Breast epithelium (tissue), 4 donors: ENCODE measurements at regions not wholly inside any gene's neighbourhood (a gene's known extent, or its start where the extent isn't known, plus 50 kb on each side); places are given as distances from the start of the nearest gene placed in this dataset.
A peak's percentile ranks its signal among the peaks of the same experiment; 100 is the strongest.

Source experiments
- DNase-seq, 2 donors: peaks; one replicate each; pipeline ENCODE4 v3.0.0-alpha.2; 2019; ENCODE audit warnings: low spot score in 2 of 2
- H3K27ac ChIP-seq, 2 donors: fragments of 200-600 bp; sonication (generic) in 1 of 2; one replicate each; pipeline ENCODE4 v1.5.1; 2016 to 2019; ENCODE audit warnings: mild to moderate bottlenecking in 1 of 2
- H3K27me3 ChIP-seq, 2 donors: fragments of 200-600 bp; sonication (generic) in 1 of 2; one replicate each; pipeline versions ENCODE4 v1.5.1 to v1.6.0; 2017 to 2019; ENCODE audit warnings: control low read depth in 1 of 2, mild to moderate bottlenecking in 1 of 2
- H3K36me3 ChIP-seq: fragments of 200-600 bp; one replicate; pipeline ENCODE4 v1.5.1; 2019
- H3K4me1 ChIP-seq, 2 donors: fragments of 200-600 bp; sonication (generic); one replicate each; pipeline ENCODE4 v1.5.1; 2016 to 2019; ENCODE audit warnings: control low read depth in 1 of 2
- H3K4me3 ChIP-seq, 3 donors: fragments of 200-600 bp; sonication (generic); 1 replicate in 2 of 3; 2 replicates in 1 of 3; pipeline ENCODE4 v1.5.1; 2016 to 2019; ENCODE audit warnings: mild to moderate bottlenecking in 3 of 3, moderate library complexity in 2 of 3
- H3K9me3 ChIP-seq, 2 donors: fragments of 200-600 bp; sonication (generic) in 1 of 2; one replicate each; pipeline ENCODE4 v1.5.1; 2016 to 2019; ENCODE audit warnings: control low read depth in 1 of 2
- POLR2A ChIP-seq: fragments of 450-650 bp; IDR thresholded peaks from one replicate; pipeline ENCODE4 v1.6.1; 2016; ENCODE audit warnings: antibody characterized with exemption, mild to moderate bottlenecking, moderate library complexity
- POLR2AphosphoS5 ChIP-seq, 3 donors: sonication (generic); formaldehyde crosslinking; IDR thresholded peaks; one replicate each; pipeline ENCODE4 v1.6.1; 2017; ENCODE audit warnings: antibody characterized with exemption in 3 of 3
- intact Hi-C: fragments of 100-400 bp; cut with DNase I; formaldehyde crosslinking; loops from one replicate; pipeline ENCODE4 v1.15.1; 2023; ENCODE audit warnings: low total_unique reads
- TF ChIP-seq, protein P1 (sequence below), 3 donors: fragments of 450-650 bp; IDR thresholded peaks; one replicate each; pipeline ENCODE4 v1.5.1; 2016 to 2017; ENCODE audit warnings: antibody characterized with exemption in 3 of 3, mild to moderate bottlenecking in 3 of 3, moderate library complexity in 3 of 3

DNA sequence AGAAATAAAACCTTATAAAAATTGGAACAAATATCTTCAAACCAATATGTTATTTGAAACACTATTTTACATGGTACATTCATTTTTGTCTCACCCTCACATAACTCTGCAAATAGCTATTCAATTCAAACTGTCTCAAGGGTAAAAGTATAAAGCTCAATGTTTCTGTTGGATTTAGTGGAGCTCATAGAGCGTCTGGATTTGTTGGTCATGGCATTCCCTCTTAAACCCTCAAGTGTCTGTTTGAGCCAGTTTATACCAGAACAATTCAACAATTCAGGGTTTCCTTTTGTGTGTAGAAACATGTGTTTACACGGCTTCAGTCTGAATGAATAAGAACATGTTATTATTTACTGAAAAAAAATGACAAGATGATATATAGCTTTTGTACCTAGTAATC is 161.6 kb downstream of the PCDH18 start:
- H3K4me3 ChIP-seq = no peak overlapping the region
- H3K36me3 ChIP-seq = no peaks in the 10 kb centered on the region
- no peaks in the 10 kb centered on the region for H3K9me3 ChIP-seq
- intact Hi-C loops = no loop called here
- no peak for TF ChIP-seq POLR2A
- no peaks in the 10 kb centered on the region for H3K4me1 ChIP-seq
- no peak overlapping the region for H3K27ac ChIP-seq
- no peaks in the 10 kb centered on the region for H3K27me3 ChIP-seq
- DNase-seq = no peak

GRCh38 chr4:137370206-137370633 is 162.1 kb downstream of the PCDH18 start:
- Histone ChIP-seq H3K36me3 (no peaks in the 10 kb centered on the region), H3K27ac (no peak overlapping the region), H3K9me3 (no peaks in the 10 kb centered on the region), H3K27me3 (no peaks in the 10 kb centered on the region), H3K4me3 (no peak overlapping the region), H3K4me1 (no peaks in the 10 kb centered on the region)
- intact Hi-C loops = no loop called here
- DNase-seq = no peak
- no peak for TF ChIP-seq POLR2AphosphoS5 (IDR thresholded peaks at IDR 0.05)
- no peak for TF ChIP-seq POLR2A
- TF ChIP-seq, protein P1, sequence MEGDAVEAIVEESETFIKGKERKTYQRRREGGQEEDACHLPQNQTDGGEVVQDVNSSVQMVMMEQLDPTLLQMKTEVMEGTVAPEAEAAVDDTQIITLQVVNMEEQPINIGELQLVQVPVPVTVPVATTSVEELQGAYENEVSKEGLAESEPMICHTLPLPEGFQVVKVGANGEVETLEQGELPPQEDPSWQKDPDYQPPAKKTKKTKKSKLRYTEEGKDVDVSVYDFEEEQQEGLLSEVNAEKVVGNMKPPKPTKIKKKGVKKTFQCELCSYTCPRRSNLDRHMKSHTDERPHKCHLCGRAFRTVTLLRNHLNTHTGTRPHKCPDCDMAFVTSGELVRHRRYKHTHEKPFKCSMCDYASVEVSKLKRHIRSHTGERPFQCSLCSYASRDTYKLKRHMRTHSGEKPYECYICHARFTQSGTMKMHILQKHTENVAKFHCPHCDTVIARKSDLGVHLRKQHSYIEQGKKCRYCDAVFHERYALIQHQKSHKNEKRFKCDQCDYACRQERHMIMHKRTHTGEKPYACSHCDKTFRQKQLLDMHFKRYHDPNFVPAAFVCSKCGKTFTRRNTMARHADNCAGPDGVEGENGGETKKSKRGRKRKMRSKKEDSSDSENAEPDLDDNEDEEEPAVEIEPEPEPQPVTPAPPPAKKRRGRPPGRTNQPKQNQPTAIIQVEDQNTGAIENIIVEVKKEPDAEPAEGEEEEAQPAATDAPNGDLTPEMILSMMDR (IDR thresholded peaks at IDR 0.05) = no peak

DNA sequence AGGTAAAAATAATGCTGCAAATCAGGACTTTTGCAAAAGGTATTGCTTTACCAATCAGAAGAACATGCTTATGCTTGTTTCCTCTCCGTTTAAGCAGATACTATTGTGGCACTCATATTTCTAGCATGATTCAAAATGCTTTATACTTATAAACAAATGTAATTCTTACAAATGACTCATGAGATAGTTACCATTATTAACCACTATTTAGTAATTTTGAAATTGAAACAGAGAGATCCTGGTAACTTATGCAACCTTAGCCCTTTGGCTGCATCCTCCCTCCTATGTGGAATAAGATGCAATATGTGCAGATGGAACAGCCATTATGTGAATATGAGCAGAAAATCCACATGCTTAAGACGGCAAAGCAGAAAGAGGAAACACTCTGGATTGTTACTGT is 164.7 kb downstream of the PCDH18 start:
- Histone ChIP-seq H3K9me3 (no peaks in the 10 kb centered on the region), H3K4me1 (no peaks in the 10 kb centered on the region), H3K4me3 (no peak overlapping the region), H3K36me3 (no peaks in the 10 kb centered on the region), H3K27ac (no peak overlapping the region), H3K27me3 (no peaks in the 10 kb centered on the region)
- no peak for DNase-seq
- intact Hi-C loops = no loop called here
- TF ChIP-seq POLR2AphosphoS5 (IDR thresholded peaks at IDR 0.05) (no peak), POLR2A (no peak)
- TF ChIP-seq, protein P1 (IDR thresholded peaks at IDR 0.05) = no peak

GRCh38 chr4:137363496-137363895 is 168.8 kb downstream of the PCDH18 start:
- H3K4me1 ChIP-seq = peaks cover 0 to 7% of the 10 kb centered on the region in 2 donors
- DNase-seq = no peak
- no peaks in the 10 kb centered on the region for H3K36me3 ChIP-seq
- H3K9me3 ChIP-seq = no peaks in the 10 kb centered on the region
- no peak overlapping the region for H3K4me3 ChIP-seq
- peak overlapping the region in 1 of 2 donors; percentile 10 for H3K27ac ChIP-seq
- TF ChIP-seq, protein P1 (IDR thresholded peaks at IDR 0.05) = no peak
- TF ChIP-seq POLR2AphosphoS5 (IDR thresholded peaks at IDR 0.05) = no peak
- TF ChIP-seq POLR2A = no peak
- no peaks in the 10 kb centered on the region for H3K27me3 ChIP-seq
- intact Hi-C loops = no loop called here

DNA sequence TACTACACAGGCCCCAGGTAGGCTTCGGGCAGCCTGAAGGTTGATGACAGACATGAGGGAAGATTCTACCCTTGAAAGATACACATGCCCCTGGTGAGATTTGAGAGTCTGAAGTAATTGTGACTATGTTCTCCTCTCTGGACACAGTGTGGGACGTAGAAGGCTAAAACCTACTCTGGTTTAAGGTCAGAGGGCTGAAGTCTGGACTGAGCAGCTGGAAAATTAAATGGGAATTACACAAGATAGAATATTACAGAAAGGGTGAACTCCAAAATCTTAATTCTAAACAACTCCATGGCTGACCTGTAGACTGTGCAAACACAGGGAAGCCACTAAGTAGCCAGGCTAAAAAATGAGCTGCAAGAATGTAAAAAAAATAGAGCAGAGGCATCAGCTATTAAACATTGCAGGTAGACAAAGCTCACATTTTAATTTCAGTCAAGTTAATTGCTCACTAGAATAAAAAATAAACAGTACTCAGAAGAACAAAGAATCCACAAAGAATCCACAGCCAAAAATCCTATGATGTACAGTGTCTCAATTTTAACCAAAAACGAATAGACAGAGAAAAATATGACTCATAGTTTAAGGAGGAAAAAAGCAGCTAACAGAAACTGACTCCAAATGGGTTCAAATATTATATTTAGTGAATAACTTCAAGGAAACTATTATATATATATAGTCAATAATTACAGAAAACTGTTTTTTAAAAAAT is 170.4 kb downstream of the PCDH18 start:
- TF ChIP-seq POLR2A (no peak), POLR2AphosphoS5 (IDR thresholded peaks at IDR 0.05) (no peak)
- TF ChIP-seq, protein P1 (IDR thresholded peaks at IDR 0.05) = no peak
- Histone ChIP-seq H3K27ac (peak overlapping the region in 1 of 2 donors; percentile 25), H3K27me3 (no peaks in the 10 kb centered on the region), H3K36me3 (no peaks in the 10 kb centered on the region), H3K4me3 (no peak overlapping the region), H3K9me3 (no peaks in the 10 kb centered on the region), H3K4me1 (peaks cover 0 to 7% of the 10 kb centered on the region in 2 donors)
- no peak for DNase-seq
- intact Hi-C loops = no loop called here
